HepG2 (cell line): ENCODE measurements at regions not wholly inside any gene's neighbourhood (a gene's known extent, or its start where the extent isn't known, plus 50 kb on each side); places are given as distances from the start of the nearest gene placed in this dataset.
"Not testable (repeated sequence)": the region's sequence is repeated elsewhere in the genome, so short reads cannot be mapped to it uniquely, and the experiment has no call there.

Experiments used
- ATAC-seq: fragments of 200-7000 bp; cut with Tn5 transposase; 3 replicates; pipeline ENCODE4 v1.9.1; 2020; ENCODE audit warnings: mild to moderate bottlenecking, moderate library complexity
- BruUV-seq: library from RNA; stranded (reverse); fragments of 400-500 nt; replicated peaks from 2 replicates; lab custom pipeline; 2021; lab: Mats Ljungman, UMichigan
- CTCF ChIA-PET: fragments of 300-600 bp; formaldehyde crosslinking; extraction: SDS; loops from one replicate; lab custom pipeline; 2021; ENCODE audit warnings: low total read pairs, inconsistent platforms, low intra/inter-chr PET ratio; lab: Yijun Ruan, JAX
- POLR2A ChIA-PET: fragments of 350-600 bp; sonication (Branson Sonifier 250); formaldehyde crosslinking; loops from one replicate; lab custom pipeline; 2020; ENCODE audit warnings: antibody characterized with exemption, inconsistent platforms; lab: Yijun Ruan, JAX
- DNase-seq: peaks from one replicate; pipeline ENCODE4 v3.0.0-alpha.2; 2015; ENCODE audit warnings: low spot score
- FAIRE-seq: peaks from 3 replicates; lab custom pipeline; 2011; peaks lifted over from hg19 to GRCh38; lab: Jason Lieb, UNC
- H2AFZ ChIP-seq: one replicate; pipeline ENCODE4 v1.6.1; 2011; ENCODE audit warnings: low read length, inconsistent platforms
- H3K27ac ChIP-seq: fragments of 300-600 bp; 3 replicates; pipeline ENCODE4 v1.8.0; 2011; ENCODE audit warnings: mixed run types, mild to moderate bottlenecking, mixed read lengths, low read length, inconsistent platforms; ENCODE audit not compliant: insufficient read depth; ENCODE audit errors: extremely low read length
- H3K27me3 ChIP-seq, 2 experiments: fragments of 200-600 bp in 1 of 2; 2 replicates in 1 of 2; 3 replicates in 1 of 2; pipeline versions ENCODE4 v1.6.0 to v1.8.0; 2011; ENCODE audit warnings: low read length in 2 of 2, mild to moderate bottlenecking in 2 of 2, moderate library complexity in 2 of 2, inconsistent platforms in 1 of 2; ENCODE audit not compliant: insufficient read depth in 2 of 2, control insufficient read depth in 1 of 2
- H3K36me3 ChIP-seq, 2 experiments: fragments of 200-600 bp in 1 of 2; replicated peaks in 1 of 2; 2 replicates in 1 of 2; 3 replicates in 1 of 2; pipeline versions ENCODE4 v1.5.1 to v1.8.0; 2011; ENCODE audit warnings: low read length in 2 of 2, inconsistent platforms in 1 of 2; ENCODE audit not compliant: insufficient read depth in 2 of 2, control insufficient read depth in 1 of 2
- H3K4me1 ChIP-seq: 2 replicates; pipeline ENCODE4 v1.5.1; 2012; ENCODE audit warnings: low read length, inconsistent platforms; ENCODE audit not compliant: insufficient read depth
- H3K4me2 ChIP-seq: 2 replicates; pipeline ENCODE4 v1.6.0; 2011; ENCODE audit warnings: low read depth, low read length, inconsistent platforms
- H3K4me3 ChIP-seq, 3 experiments: fragments of 200-600 bp in 1 of 3; sonication (generic), shearing (Covaris generic) in 1 of 3; replicated peaks in 1 of 3; 2 replicates each; pipeline ENCODE4 v1.5.1; 2011 to 2016; ENCODE audit warnings: low read length in 3 of 3, inconsistent platforms in 2 of 3, low read depth in 2 of 3, mild to moderate bottlenecking in 2 of 3, control low read depth in 1 of 3, mixed read lengths in 1 of 3; ENCODE audit not compliant: insufficient read depth in 1 of 3
- H3K79me2 ChIP-seq: one replicate; pipeline ENCODE4 v1.6.1; 2011; ENCODE audit warnings: low read length, inconsistent platforms; ENCODE audit not compliant: insufficient read depth
- H3K9ac ChIP-seq: 2 replicates; pipeline ENCODE4 v1.6.0; 2011; ENCODE audit warnings: mild to moderate bottlenecking, low read depth, low read length, inconsistent platforms; ENCODE audit not compliant: insufficient read depth
- H3K9me3 ChIP-seq: 2 replicates; pipeline ENCODE4 v1.5.1; 2012; ENCODE audit warnings: mild to moderate bottlenecking, low read length
- H4K20me1 ChIP-seq: 2 replicates; pipeline ENCODE4 v1.6.0; 2011; ENCODE audit warnings: inconsistent platforms, mild to moderate bottlenecking, low read length, moderate library complexity; ENCODE audit not compliant: insufficient read depth
- DMAP1 ChIP-seq: IDR thresholded peaks from 2 replicates; pipeline ENCODE4 v1.6.1; 2016
- JUNB ChIP-seq: sonication (generic); formaldehyde crosslinking; IDR thresholded peaks from 2 replicates; pipeline ENCODE4 v1.8.0; 2022; ENCODE audit warnings: missing genetic modification reagents, mild to moderate bottlenecking, borderline replicate concordance
- MIXL1 ChIP-seq: IDR thresholded peaks from 2 replicates; pipeline ENCODE4 v1.6.1; 2016
- REL ChIP-seq: sonication (generic); formaldehyde crosslinking; conservative IDR thresholded peaks from 2 replicates; pipeline ENCODE4 v1.8.0; 2022; ENCODE audit warnings: mild to moderate bottlenecking, missing genetic modification reagents, moderate library complexity
- REXO4 ChIP-seq: sonication (generic); formaldehyde crosslinking; IDR thresholded peaks from 2 replicates; pipeline ENCODE4 v1.8.0; 2022; ENCODE audit warnings: missing genetic modification reagents, mild to moderate bottlenecking, borderline replicate concordance
- TCF7 ChIP-seq: sonication (generic); IDR thresholded peaks from 2 replicates; pipeline ENCODE4 v1.6.1; 2016; ENCODE audit warnings: antibody characterized with exemption, low read depth
- ZNF20 ChIP-seq: sonication (generic); formaldehyde crosslinking; IDR thresholded peaks from 2 replicates; pipeline ENCODE4 v1.4.0; 2020; ENCODE audit warnings: mild to moderate bottlenecking, moderate library complexity, missing genetic modification reagents
- ZNF282 ChIP-seq: fragments of 450-650 bp; IDR thresholded peaks from 2 replicates; pipeline ENCODE4 v1.6.1; 2018; ENCODE audit not compliant: partially characterized antibody
- ZNF607 ChIP-seq: sonication (generic); formaldehyde crosslinking; IDR thresholded peaks from 2 replicates; pipeline ENCODE4 v1.5.1; 2020; ENCODE audit warnings: missing genetic modification reagents, mild to moderate bottlenecking, borderline replicate concordance
- WGBS: methylation state at CpG from one replicate; pipeline ENCODE4 v1.1.6; 2017; ENCODE audit warnings: low lambda C conversion rate; 5-methylcytosine and 5-hydroxymethylcytosine counted together
- in situ Hi-C: cut with HindIII; loops from 2 replicates; pipeline ENCODE4 v1.10.0; 2017; ENCODE audit warnings: low pct_unique_long_range_greater_than_20kb; ENCODE audit not compliant: extremely low pct_ligation_motif_present
- intact Hi-C: fragments of 100-400 bp; cut with micrococcal nuclease; formaldehyde crosslinking; loops from one replicate; pipeline ENCODE4 v1.10.0; 2022; ENCODE audit not compliant: unreplicated experiment
- TF ChIP-seq, protein P1 (sequence below): sonication (generic); formaldehyde crosslinking; IDR thresholded peaks from 2 replicates; pipeline ENCODE4 v1.4.0; 2020; ENCODE audit warnings: low read depth, mild to moderate bottlenecking, missing genetic modification reagents
- TF ChIP-seq, protein P2 (sequence below): sonication (generic); formaldehyde crosslinking; IDR thresholded peaks from 2 replicates; pipeline ENCODE4 v1.4.0; 2020; ENCODE audit warnings: mild to moderate bottlenecking, missing genetic modification reagents
- TF ChIP-seq, protein P3 (sequence below): sonication (generic); formaldehyde crosslinking; conservative IDR thresholded peaks from 2 replicates; pipeline ENCODE4 v1.4.0; 2020; ENCODE audit warnings: missing genetic modification reagents
- TF ChIP-seq, protein P4 (sequence below): sonication (generic); formaldehyde crosslinking; IDR thresholded peaks from 2 replicates; pipeline ENCODE4 v1.4.0; 2020; ENCODE audit warnings: missing genetic modification reagents, low read depth, mild to moderate bottlenecking, borderline replicate concordance

DNA sequence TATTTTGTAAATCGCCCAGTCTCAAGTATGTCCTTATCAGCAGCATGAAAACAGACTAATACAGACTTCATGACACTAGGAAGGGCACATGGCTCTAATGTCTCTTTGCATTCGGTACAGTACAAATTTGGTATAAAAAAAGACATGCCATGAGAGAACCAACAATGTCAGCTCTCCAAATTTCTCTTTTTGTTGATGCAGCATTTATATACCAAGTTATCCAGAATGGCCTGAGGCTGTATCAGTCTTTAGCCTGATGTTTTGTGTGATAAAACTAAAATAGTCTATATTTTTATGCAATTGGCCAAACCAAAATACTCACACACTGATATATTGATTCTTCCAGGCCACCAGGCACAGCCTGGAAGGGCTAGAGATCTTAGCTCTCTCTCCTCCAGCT is 124.3 kb upstream of the SAMSN1 start (continued):
- TF ChIP-seq, protein P1, sequence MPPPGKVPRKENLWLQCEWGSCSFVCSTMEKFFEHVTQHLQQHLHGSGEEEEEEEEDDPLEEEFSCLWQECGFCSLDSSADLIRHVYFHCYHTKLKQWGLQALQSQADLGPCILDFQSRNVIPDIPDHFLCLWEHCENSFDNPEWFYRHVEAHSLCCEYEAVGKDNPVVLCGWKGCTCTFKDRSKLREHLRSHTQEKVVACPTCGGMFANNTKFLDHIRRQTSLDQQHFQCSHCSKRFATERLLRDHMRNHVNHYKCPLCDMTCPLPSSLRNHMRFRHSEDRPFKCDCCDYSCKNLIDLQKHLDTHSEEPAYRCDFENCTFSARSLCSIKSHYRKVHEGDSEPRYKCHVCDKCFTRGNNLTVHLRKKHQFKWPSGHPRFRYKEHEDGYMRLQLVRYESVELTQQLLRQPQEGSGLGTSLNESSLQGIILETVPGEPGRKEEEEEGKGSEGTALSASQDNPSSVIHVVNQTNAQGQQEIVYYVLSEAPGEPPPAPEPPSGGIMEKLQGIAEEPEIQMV (CRISPR knock-in tag) = no peak

DNA sequence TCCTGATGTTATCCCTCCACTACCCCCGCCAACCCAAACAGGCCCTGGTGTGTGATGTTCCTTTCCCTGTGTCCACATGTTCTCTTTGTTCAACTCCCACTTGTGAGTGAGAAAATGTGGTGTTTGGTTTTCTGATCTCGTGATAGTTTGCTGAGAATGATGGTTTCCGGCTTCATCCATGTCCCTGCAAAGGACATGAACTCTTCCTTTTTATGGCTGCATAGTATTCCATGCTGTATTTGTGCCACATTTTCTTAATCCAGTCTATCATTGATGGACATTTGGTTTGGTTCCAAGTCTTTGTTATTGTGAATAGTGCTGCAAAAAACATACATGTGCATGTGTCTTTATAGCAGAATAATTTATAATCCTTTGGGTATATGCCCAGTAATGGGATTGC is 123.0 kb upstream of the SAMSN1 start:
- H3K36me3 ChIP-seq, H3K4me2 ChIP-seq, H3K9ac ChIP-seq, H3K27ac ChIP-seq, H4K20me1 ChIP-seq, DNase-seq, FAIRE-seq, H3K79me2 ChIP-seq, CTCF ChIA-PET, intact Hi-C loops, H3K9me3 ChIP-seq, BruUV-seq, in situ Hi-C loops, H3K4me1 ChIP-seq, H3K4me3 ChIP-seq, ATAC-seq, POLR2A ChIA-PET, H2AFZ ChIP-seq, H3K27me3 ChIP-seq: not testable (repeated sequence)
- 13% methylated on average over 3 of the region's 3 CpGs for WGBS

DNA sequence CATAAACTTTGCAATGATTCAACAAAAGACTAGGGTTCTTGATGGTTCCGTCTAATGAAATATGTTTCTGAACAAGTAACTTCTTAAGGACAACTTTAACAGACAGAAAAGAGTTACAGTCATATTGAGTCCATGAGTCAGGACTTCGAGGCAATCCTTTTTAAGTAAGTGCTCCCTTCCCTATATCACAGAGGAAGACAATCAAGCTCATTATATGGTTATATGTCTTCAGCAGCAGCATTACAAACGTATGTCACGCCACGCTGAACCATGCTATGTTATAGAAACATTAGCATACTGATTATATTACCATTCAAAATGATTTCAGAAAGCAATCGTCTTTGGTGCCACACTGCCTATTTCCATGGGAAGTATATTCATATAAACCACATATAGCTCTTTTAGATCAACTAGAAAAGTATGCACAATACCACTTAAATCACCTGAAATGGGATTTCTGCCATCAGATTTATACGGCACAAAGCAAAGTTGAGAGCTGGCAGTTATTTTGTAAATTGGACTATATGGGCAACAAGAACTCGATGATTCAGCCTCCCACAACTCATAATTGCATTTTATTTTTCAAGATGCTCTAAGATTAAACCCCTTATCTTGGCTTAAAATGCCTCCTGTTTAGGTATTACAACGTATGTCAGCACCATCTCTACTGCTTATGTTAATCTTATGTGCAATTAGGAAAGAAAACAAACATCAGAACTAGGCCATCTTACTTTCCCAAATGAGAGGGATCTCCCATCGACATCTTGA is 111.3 kb upstream of the SAMSN1 start:
- Histone ChIP-seq H3K4me2 (no peak overlapping the region), H3K36me3 (no peaks in the 10 kb centered on the region), H3K9ac (no peak overlapping the region), H3K4me3 (no peak overlapping the region), H3K9me3 (no peaks in the 10 kb centered on the region), H3K79me2 (no peaks in the 10 kb centered on the region), H3K27me3 (no peaks in the 10 kb centered on the region), H2AFZ (no peak overlapping the region), H3K27ac (no peak overlapping the region), H3K4me1 (no peaks in the 10 kb centered on the region), H4K20me1 (no peaks in the 10 kb centered on the region)
- DNase-seq = no peak
- no peak for FAIRE-seq
- no peak for ATAC-seq
- intact Hi-C loops (no loop called here), in situ Hi-C loops (no loop called here)
- no TSS peak for BruUV-seq
- 6% methylated on average over 10 of the region's 10 CpGs for WGBS
- CTCF ChIA-PET = no interaction called here
- POLR2A ChIA-PET = no interaction called here
- TF ChIP-seq MIXL1 (CRISPR knock-in tag) = no peak
- no peak for TF ChIP-seq ZNF282
- TF ChIP-seq TCF7 = no peak
- TF ChIP-seq, protein P2, sequence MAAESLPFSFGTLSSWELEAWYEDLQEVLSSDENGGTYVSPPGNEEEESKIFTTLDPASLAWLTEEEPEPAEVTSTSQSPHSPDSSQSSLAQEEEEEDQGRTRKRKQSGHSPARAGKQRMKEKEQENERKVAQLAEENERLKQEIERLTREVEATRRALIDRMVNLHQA (CRISPR knock-in tag) = no peak
- no peak for TF ChIP-seq REXO4 (CRISPR knock-in tag)
- TF ChIP-seq ZNF20 (CRISPR knock-in tag) = no peak
- TF ChIP-seq, protein P3, sequence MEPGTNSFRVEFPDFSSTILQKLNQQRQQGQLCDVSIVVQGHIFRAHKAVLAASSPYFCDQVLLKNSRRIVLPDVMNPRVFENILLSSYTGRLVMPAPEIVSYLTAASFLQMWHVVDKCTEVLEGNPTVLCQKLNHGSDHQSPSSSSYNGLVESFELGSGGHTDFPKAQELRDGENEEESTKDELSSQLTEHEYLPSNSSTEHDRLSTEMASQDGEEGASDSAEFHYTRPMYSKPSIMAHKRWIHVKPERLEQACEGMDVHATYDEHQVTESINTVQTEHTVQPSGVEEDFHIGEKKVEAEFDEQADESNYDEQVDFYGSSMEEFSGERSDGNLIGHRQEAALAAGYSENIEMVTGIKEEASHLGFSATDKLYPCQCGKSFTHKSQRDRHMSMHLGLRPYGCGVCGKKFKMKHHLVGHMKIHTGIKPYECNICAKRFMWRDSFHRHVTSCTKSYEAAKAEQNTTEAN = no peak
- TF ChIP-seq JUNB (CRISPR knock-in tag) = no peak
- TF ChIP-seq REL (CRISPR knock-in tag) = no peak
- TF ChIP-seq DMAP1 (CRISPR knock-in tag) = no peak
- TF ChIP-seq ZNF607 = no peak
- TF ChIP-seq, protein P4, sequence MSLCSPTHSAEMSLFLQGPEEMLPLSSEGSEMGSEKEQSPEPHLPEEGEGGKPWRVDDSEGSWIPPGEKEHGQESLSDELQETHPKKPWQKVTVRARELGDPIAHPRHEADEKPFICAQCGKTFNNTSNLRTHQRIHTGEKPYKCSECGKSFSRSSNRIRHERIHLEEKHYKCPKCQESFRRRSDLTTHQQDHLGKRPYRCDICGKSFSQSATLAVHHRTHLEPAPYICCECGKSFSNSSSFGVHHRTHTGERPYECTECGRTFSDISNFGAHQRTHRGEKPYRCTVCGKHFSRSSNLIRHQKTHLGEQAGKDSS = no peak
